ENCODE measurements at regions not wholly inside any gene's neighbourhood (a gene's known extent, or its start where the extent isn't known, plus 50 kb on each side); places are given as distances from the start of the nearest gene placed in this dataset.

GRCh38 chr16:51665436-51665998 lies 514.4 kb upstream of the SALL1 start:
- no peak for DNase-seq (ENCODE audit: low read depth)

GRCh38 chr16:51658531-51658930 lies 507.5 kb upstream of the SALL1 start:
- no peak for DNase-seq (ENCODE audit: low read depth)

- no peak for DNase-seq (ENCODE audit: low read depth)
These were observed 506.8 kb upstream of the SALL1 start for GRCh38 chr16:51657848-51658247.

- DNase-seq (ENCODE audit: low read depth): no peak
These were observed 504.2 kb upstream of the SALL1 start for GRCh38 chr16:51655249-51655648.

- no peak for DNase-seq (ENCODE audit: low read depth)
These were observed 500.0 kb upstream of the SALL1 start for GRCh38 chr16:51651061-51651466.

GRCh38 chr16:51649631-51650030 lies 498.6 kb upstream of the SALL1 start:
- no peak for DNase-seq (ENCODE audit: low read depth)

GRCh38 chr16:51648526-51648925 lies 497.5 kb upstream of the SALL1 start:
- DNase-seq (ENCODE audit: low read depth): no peak

GRCh38 chr16:51641191-51641765 lies 490.2 kb upstream of the SALL1 start:
- no peak for DNase-seq (ENCODE audit: low read depth)

- no peak for DNase-seq (ENCODE audit: low read depth)
These were observed 489.1 kb upstream of the SALL1 start for GRCh38 chr16:51640196-51640595.

GRCh38 chr16:51638339-51639135 lies 487.5 kb upstream of the SALL1 start:
- DNase-seq (ENCODE audit: low read depth): no peak

- DNase-seq (ENCODE audit: low read depth): no peak
These were observed 486.7 kb upstream of the SALL1 start for GRCh38 chr16:51637770-51638094.

GRCh38 chr16:51636920-51637769 lies 486.1 kb upstream of the SALL1 start:
- DNase-seq (ENCODE audit: low read depth): no peak

GRCh38 chr16:51635181-51635580 lies 484.1 kb upstream of the SALL1 start:
- no peak for DNase-seq (ENCODE audit: low read depth)

- no peak for DNase-seq (ENCODE audit: low read depth)
These were observed 479.0 kb upstream of the SALL1 start for GRCh38 chr16:51630076-51630475.

- no peak for DNase-seq (ENCODE audit: low read depth)
These were observed 478.5 kb upstream of the SALL1 start for GRCh38 chr16:51629576-51629975.

- no peak for DNase-seq (ENCODE audit: low read depth)
These were observed 473.2 kb upstream of the SALL1 start for GRCh38 chr16:51624080-51624775.

GRCh38 chr16:51621610-51622009 lies 470.5 kb upstream of the SALL1 start:
- DNase-seq (ENCODE audit: low read depth): no peak

GRCh38 chr16:51615141-51615540 lies 464.1 kb upstream of the SALL1 start:
- DNase-seq (ENCODE audit: low read depth): no peak

- no peak for DNase-seq (ENCODE audit: low read depth)
These were observed 456.2 kb upstream of the SALL1 start for GRCh38 chr16:51607201-51607651.

GRCh38 chr16:51596247-51596646 lies 445.2 kb upstream of the SALL1 start:
- DNase-seq (ENCODE audit: low read depth): no peak

GRCh38 chr16:51592535-51593300 lies 441.6 kb upstream of the SALL1 start:
- no peak for DNase-seq (ENCODE audit: low read depth)

All from fibroblast of the conjunctiva (primary cell).